ENCODE measurements at regions not wholly inside any gene's neighbourhood (a gene's known extent, or its start where the extent isn't known, plus 50 kb on each side); places are given as distances from the start of the nearest gene placed in this dataset.

GRCh38 chr5:36537724-36538123 is 68.7 kb upstream of the SLC1A3 start:
- no peak for TF ChIP-seq EP300 (IDR thresholded peaks at IDR 0.05)
- no peak for TF ChIP-seq CTCF (IDR thresholded peaks at IDR 0.05)
- TF ChIP-seq POLR2A (IDR thresholded peaks at IDR 0.05), result no peak

All from tibial nerve (tissue), 4 donors.